Brain microvascular endothelial cell (primary cell): ENCODE measurements at regions not wholly inside any gene's neighbourhood (a gene's known extent, or its start where the extent isn't known, plus 50 kb on each side); places are given as distances from the start of the nearest gene placed in this dataset.

Source experiments
- DNase-seq: peaks from one replicate; pipeline ENCODE4 v3.0.0-alpha.2; 2020
- H3K27ac ChIP-seq: fragments of 250-450 bp; sonication (Bioruptor Pico); 2 replicates; pipeline ENCODE4 v1.5.1; 2020; ENCODE audit warnings: mild to moderate bottlenecking, moderate library complexity
- H3K27me3 ChIP-seq: fragments of 250-450 bp; sonication (Bioruptor Pico); replicated peaks from 2 replicates; pipeline ENCODE4 v1.5.1; 2020; ENCODE audit warnings: mild to moderate bottlenecking
- H3K36me3 ChIP-seq: fragments of 250-450 bp; sonication (Bioruptor Pico); replicated peaks from 2 replicates; pipeline ENCODE4 v1.5.1; 2020; ENCODE audit warnings: mild to moderate bottlenecking
- H3K4me3 ChIP-seq: 2 replicates; pipeline ENCODE4 v1.5.1; 2011; ENCODE audit warnings: low read depth, mild to moderate bottlenecking, control low read depth, low read length, moderate library complexity
- in situ Hi-C: cut with HindIII; loops from 2 replicates; pipeline ENCODE4 v1.10.0; 2017; ENCODE audit warnings: low sequenced_read_pairs, low pct_ligation_motif_present
- TF ChIP-seq, protein P1 (sequence below): IDR thresholded peaks from 2 replicates; pipeline ENCODE4 v1.5.1; 2011; ENCODE audit warnings: low read depth, mild to moderate bottlenecking, moderate library complexity, low read length, control low read depth, inconsistent platforms; ENCODE audit errors: missing control alignments

GRCh38 chr5:36523450-36523849 is 83.0 kb upstream of the SLC1A3 start:
- DNase-seq: no peak
- H3K36me3 ChIP-seq: no peaks in the 10 kb centered on the region
- in situ Hi-C loops: no loop called here
- H3K27me3 ChIP-seq: no peaks in the 10 kb centered on the region
- no peak overlapping the region for H3K27ac ChIP-seq
- H3K4me3 ChIP-seq: no peak overlapping the region
- TF ChIP-seq, protein P1, sequence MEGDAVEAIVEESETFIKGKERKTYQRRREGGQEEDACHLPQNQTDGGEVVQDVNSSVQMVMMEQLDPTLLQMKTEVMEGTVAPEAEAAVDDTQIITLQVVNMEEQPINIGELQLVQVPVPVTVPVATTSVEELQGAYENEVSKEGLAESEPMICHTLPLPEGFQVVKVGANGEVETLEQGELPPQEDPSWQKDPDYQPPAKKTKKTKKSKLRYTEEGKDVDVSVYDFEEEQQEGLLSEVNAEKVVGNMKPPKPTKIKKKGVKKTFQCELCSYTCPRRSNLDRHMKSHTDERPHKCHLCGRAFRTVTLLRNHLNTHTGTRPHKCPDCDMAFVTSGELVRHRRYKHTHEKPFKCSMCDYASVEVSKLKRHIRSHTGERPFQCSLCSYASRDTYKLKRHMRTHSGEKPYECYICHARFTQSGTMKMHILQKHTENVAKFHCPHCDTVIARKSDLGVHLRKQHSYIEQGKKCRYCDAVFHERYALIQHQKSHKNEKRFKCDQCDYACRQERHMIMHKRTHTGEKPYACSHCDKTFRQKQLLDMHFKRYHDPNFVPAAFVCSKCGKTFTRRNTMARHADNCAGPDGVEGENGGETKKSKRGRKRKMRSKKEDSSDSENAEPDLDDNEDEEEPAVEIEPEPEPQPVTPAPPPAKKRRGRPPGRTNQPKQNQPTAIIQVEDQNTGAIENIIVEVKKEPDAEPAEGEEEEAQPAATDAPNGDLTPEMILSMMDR: no peak

- in situ Hi-C loops: no loop called here
These were observed 82.5 kb upstream of the SLC1A3 start for GRCh38 chr5:36523926-36524325.

GRCh38 chr5:36526537-36526936 is 79.9 kb upstream of the SLC1A3 start:
- no peaks in the 10 kb centered on the region for H3K36me3 ChIP-seq
- no peak overlapping the region for H3K4me3 ChIP-seq
- no peak overlapping the region for H3K27ac ChIP-seq
- in situ Hi-C loops: no loop called here
- no peaks in the 10 kb centered on the region for H3K27me3 ChIP-seq
- DNase-seq: no peak
- TF ChIP-seq, protein P1: no peak

More at GRCh38 chr5:36523926-36524325, 82.5 kb upstream of the SLC1A3 start:
- Histone ChIP-seq H3K36me3 (no peaks in the 10 kb centered on the region), H3K4me3 (no peak overlapping the region), H3K27ac (no peak overlapping the region), H3K27me3 (no peaks in the 10 kb centered on the region)
- DNase-seq: no peak
- TF ChIP-seq, protein P1: no peak

- no peak overlapping the region for H3K27ac ChIP-seq
- H3K4me3 ChIP-seq: no peak overlapping the region
- H3K27me3 ChIP-seq: no peaks in the 10 kb centered on the region
- in situ Hi-C loops: no loop called here
- TF ChIP-seq, protein P1: no peak
- no peaks in the 10 kb centered on the region for H3K36me3 ChIP-seq
- no peak for DNase-seq
These were observed 77.8 kb upstream of the SLC1A3 start for GRCh38 chr5:36528588-36528987.

GRCh38 chr5:36529142-36529541 is 77.3 kb upstream of the SLC1A3 start:
- no peak overlapping the region for H3K27ac ChIP-seq
- TF ChIP-seq, protein P1: no peak
- H3K36me3 ChIP-seq: no peaks in the 10 kb centered on the region
- no peak for DNase-seq
- in situ Hi-C loops: no loop called here
- no peaks in the 10 kb centered on the region for H3K27me3 ChIP-seq
- H3K4me3 ChIP-seq: no peak overlapping the region

GRCh38 chr5:36530215-36530614 is 76.2 kb upstream of the SLC1A3 start:
- H3K36me3 ChIP-seq: no peaks in the 10 kb centered on the region
- no peak for DNase-seq
- no peaks in the 10 kb centered on the region for H3K27me3 ChIP-seq
- H3K4me3 ChIP-seq: no peak overlapping the region
- TF ChIP-seq, protein P1: no peak
- in situ Hi-C loops: no loop called here
- no peak overlapping the region for H3K27ac ChIP-seq
